Retinal pigment epithelial cell (primary cell): ENCODE measurements at regions not wholly inside any gene's neighbourhood (a gene's known extent, or its start where the extent isn't known, plus 50 kb on each side); places are given as distances from the start of the nearest gene placed in this dataset.

Experiments
- DNase-seq: peaks from one replicate; pipeline ENCODE4 v3.0.0-alpha.2; 2010; ENCODE audit warnings: low read depth
- H3K4me3 ChIP-seq: 2 replicates; pipeline ENCODE4 v1.5.1; 2011; ENCODE audit warnings: mild to moderate bottlenecking, low read length, control low read depth, moderate library complexity
- TF ChIP-seq, protein P1 (sequence below): conservative IDR thresholded peaks from 2 replicates; pipeline ENCODE4 v1.5.1; 2011; ENCODE audit warnings: low read depth, low read length, control low read depth, inconsistent platforms

- peak; percentile 71 for DNase-seq
- H3K4me3 ChIP-seq, result no peak overlapping the region
- TF ChIP-seq, protein P1, sequence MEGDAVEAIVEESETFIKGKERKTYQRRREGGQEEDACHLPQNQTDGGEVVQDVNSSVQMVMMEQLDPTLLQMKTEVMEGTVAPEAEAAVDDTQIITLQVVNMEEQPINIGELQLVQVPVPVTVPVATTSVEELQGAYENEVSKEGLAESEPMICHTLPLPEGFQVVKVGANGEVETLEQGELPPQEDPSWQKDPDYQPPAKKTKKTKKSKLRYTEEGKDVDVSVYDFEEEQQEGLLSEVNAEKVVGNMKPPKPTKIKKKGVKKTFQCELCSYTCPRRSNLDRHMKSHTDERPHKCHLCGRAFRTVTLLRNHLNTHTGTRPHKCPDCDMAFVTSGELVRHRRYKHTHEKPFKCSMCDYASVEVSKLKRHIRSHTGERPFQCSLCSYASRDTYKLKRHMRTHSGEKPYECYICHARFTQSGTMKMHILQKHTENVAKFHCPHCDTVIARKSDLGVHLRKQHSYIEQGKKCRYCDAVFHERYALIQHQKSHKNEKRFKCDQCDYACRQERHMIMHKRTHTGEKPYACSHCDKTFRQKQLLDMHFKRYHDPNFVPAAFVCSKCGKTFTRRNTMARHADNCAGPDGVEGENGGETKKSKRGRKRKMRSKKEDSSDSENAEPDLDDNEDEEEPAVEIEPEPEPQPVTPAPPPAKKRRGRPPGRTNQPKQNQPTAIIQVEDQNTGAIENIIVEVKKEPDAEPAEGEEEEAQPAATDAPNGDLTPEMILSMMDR, result no peak
Measured at GRCh38 chr5:107783551-107783950, 112.8 kb upstream of the EFNA5 start.

GRCh38 chr5:107782561-107783169 lies 111.9 kb upstream of the EFNA5 start:
- TF ChIP-seq, protein P1, result no peak
- no peak overlapping the region for H3K4me3 ChIP-seq
- DNase-seq, result no peak

DNA sequence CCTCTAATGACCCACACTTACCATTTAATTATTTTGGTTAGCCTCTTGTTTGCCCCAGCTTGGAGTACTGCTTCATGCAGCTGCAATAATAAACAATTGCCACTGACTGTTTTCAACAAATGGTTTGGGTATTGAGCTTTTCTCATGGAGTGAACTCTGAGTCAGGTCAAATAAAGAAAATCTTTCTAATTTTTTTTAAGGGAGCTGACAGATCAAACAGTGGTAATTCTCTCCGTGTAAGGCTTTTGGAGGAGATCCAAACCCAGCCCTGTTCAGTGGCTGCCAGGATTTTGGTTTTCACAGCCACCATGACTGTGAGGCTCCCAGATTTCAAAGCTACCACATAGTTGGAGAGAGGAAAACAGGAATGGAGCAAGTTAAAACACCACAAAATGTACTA lies 110.7 kb upstream of the EFNA5 start:
- TF ChIP-seq, protein P1, result no peak
- no peak for DNase-seq

DNA sequence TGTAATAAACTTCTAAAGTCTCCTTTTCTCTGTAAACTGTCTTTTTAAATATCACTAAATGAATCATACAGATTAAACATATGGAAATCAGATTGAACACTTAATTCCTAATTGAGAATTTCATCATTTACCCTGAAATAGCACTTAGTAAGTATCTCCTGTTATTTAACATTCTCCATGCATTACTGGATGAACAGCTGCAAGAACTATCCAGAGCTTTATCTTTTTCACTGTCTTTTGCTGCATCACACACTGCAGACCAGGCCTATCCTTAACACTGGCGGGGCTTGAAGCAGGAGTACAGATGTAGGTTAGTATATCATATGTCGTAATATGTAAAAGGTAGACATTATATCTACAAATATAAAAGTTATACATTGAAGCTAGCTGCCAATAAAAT lies 108.7 kb upstream of the EFNA5 start:
- TF ChIP-seq, protein P1, result no peak
- no peak overlapping the region for H3K4me3 ChIP-seq
- no peak for DNase-seq

More for the DNA sequence above, 110.7 kb upstream of the EFNA5 start:
- H3K4me3 ChIP-seq, result no peak overlapping the region

- no peak for DNase-seq
- TF ChIP-seq, protein P1, result no peak
- no peak overlapping the region for H3K4me3 ChIP-seq
Measured at GRCh38 chr5:107778647-107779046, 107.9 kb upstream of the EFNA5 start.

GRCh38 chr5:107776922-107777740 lies 106.4 kb upstream of the EFNA5 start:
- no peak overlapping the region for H3K4me3 ChIP-seq
- TF ChIP-seq, protein P1, result no peak
- no peak for DNase-seq

DNA sequence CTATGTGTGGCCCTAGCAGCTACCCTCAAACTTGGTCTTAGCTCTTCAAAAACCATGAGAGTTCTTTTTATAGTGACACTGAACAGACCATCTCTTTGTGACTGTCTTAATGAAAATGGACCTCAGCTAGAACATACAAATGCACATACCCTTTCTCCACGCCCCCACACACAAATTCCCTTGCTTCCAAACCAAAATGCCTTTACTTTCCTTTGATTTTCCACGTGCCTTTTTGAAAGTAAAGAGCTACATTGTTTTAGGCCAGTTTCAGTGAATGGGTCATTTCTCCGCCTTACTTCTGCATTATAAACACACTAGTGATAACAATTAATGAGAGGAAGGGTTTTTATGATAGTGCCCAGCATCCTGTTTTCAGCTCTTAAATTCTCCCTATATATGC lies 105.8 kb upstream of the EFNA5 start:
- TF ChIP-seq, protein P1, result no peak
- DNase-seq, result no peak
- no peak overlapping the region for H3K4me3 ChIP-seq
